ENCODE measurements at regions not wholly inside any gene's neighbourhood (a gene's known extent, or its start where the extent isn't known, plus 50 kb on each side); places are given as distances from the start of the nearest gene placed in this dataset.

- no peak overlapping the region for H2AFZ ChIP-seq (ENCODE audit: low read depth, low read length)
- peaks cover 5% of the 10 kb centered on the region for H3K4me1 ChIP-seq (ENCODE audit: insufficient read depth, low read length)
- no peak overlapping the region for H3K9ac ChIP-seq (ENCODE audit: low read length)
- no peak overlapping the region for H3K4me3 Mint-ChIP-seq (ENCODE audit: unreplicated experiment)
- H3K9me3 Mint-ChIP-seq (ENCODE audit: unreplicated experiment): peaks cover 6% of the 10 kb centered on the region
- TF ChIP-seq, protein P1, sequence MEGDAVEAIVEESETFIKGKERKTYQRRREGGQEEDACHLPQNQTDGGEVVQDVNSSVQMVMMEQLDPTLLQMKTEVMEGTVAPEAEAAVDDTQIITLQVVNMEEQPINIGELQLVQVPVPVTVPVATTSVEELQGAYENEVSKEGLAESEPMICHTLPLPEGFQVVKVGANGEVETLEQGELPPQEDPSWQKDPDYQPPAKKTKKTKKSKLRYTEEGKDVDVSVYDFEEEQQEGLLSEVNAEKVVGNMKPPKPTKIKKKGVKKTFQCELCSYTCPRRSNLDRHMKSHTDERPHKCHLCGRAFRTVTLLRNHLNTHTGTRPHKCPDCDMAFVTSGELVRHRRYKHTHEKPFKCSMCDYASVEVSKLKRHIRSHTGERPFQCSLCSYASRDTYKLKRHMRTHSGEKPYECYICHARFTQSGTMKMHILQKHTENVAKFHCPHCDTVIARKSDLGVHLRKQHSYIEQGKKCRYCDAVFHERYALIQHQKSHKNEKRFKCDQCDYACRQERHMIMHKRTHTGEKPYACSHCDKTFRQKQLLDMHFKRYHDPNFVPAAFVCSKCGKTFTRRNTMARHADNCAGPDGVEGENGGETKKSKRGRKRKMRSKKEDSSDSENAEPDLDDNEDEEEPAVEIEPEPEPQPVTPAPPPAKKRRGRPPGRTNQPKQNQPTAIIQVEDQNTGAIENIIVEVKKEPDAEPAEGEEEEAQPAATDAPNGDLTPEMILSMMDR (IDR thresholded peaks at IDR 0.05; ENCODE audit: insufficient read depth, low read depth, low read length): no peak
- no peak for DNase-seq (ENCODE audit: low read depth)
- no peaks in the 10 kb centered on the region for H3K27me3 ChIP-seq (ENCODE audit: insufficient read depth, low read length)
- H3K9me3 ChIP-seq (ENCODE audit: insufficient read depth, low read depth, low read length): peaks cover 2% of the 10 kb centered on the region
- no peaks in the 10 kb centered on the region for H3K27me3 Mint-ChIP-seq (ENCODE audit: low read depth, unreplicated experiment)
- H3K79me2 ChIP-seq (ENCODE audit: insufficient read depth, low read length): no peaks in the 10 kb centered on the region
- H3K4me1 Mint-ChIP-seq (ENCODE audit: low read depth, unreplicated experiment): peaks cover 3% of the 10 kb centered on the region
- H4K20me1 ChIP-seq (ENCODE audit: insufficient read depth, low read length): no peaks in the 10 kb centered on the region
- FAIRE-seq: no peak
- H3K4me3 ChIP-seq (ENCODE audit: insufficient read depth, low read depth, low read length): no peak overlapping the region
- H3K27ac ChIP-seq (ENCODE audit: low read depth, low read length): no peak overlapping the region
- H3K4me2 ChIP-seq (ENCODE audit: low read length): no peak overlapping the region
- H3K36me3 ChIP-seq (ENCODE audit: insufficient read depth, low read length): no peaks in the 10 kb centered on the region
- H3K27ac Mint-ChIP-seq (ENCODE audit: unreplicated experiment): no peak overlapping the region
- peaks cover 10% of the 10 kb centered on the region for H3K36me3 Mint-ChIP-seq (ENCODE audit: low read depth, unreplicated experiment)
These were observed 107.1 kb downstream of the DISP1 start for GRCh38 chr1:222921945-222922344.

DNA sequence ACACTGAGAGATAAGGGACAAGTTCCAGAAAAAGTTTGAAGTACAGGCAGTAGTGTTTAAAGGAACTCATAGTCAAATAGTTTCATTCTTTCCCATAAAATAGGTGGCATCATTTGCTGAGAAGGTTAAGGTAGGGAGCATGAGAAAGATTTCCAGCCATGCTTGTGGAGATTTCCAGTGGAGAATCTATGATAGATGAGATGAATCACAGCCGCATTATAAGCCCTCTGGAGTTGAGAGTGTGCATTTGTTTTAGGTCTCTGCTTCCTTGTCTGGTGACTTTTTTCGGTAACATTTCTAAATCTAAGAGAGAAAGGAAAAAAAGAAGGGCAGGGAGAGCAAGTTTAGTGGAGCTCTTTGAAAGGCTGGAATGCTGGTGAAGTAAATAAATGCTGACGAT is 108.7 kb downstream of the DISP1 start:
- Histone ChIP-seq H3K79me2 (ENCODE audit: insufficient read depth, low read length) (no peaks in the 10 kb centered on the region), H3K27me3 (ENCODE audit: insufficient read depth, low read length) (no peaks in the 10 kb centered on the region), H3K9ac (ENCODE audit: low read length) (no peak overlapping the region), H3K9me3 (ENCODE audit: insufficient read depth, low read depth, low read length) (no peaks in the 10 kb centered on the region), H4K20me1 (ENCODE audit: insufficient read depth, low read length) (no peaks in the 10 kb centered on the region), H3K27ac (ENCODE audit: low read depth, low read length) (no peak overlapping the region), H3K4me3 (ENCODE audit: insufficient read depth, low read depth, low read length) (no peak overlapping the region), H3K4me2 (ENCODE audit: low read length) (no peak overlapping the region), H3K4me1 (ENCODE audit: insufficient read depth, low read length) (peaks cover 9% of the 10 kb centered on the region), H2AFZ (ENCODE audit: low read depth, low read length) (no peak overlapping the region), H3K36me3 (ENCODE audit: insufficient read depth, low read length) (no peaks in the 10 kb centered on the region)
- no peaks in the 10 kb centered on the region for H3K9me3 Mint-ChIP-seq (ENCODE audit: unreplicated experiment)
- DNase-seq (ENCODE audit: low read depth): peak; percentile 27
- H3K27ac Mint-ChIP-seq (ENCODE audit: unreplicated experiment): no peak overlapping the region
- H3K4me1 Mint-ChIP-seq (ENCODE audit: low read depth, unreplicated experiment): peaks cover 4% of the 10 kb centered on the region
- no peak for FAIRE-seq
- peaks cover 3% of the 10 kb centered on the region for H3K36me3 Mint-ChIP-seq (ENCODE audit: low read depth, unreplicated experiment)
- no peaks in the 10 kb centered on the region for H3K27me3 Mint-ChIP-seq (ENCODE audit: low read depth, unreplicated experiment)
- H3K4me3 Mint-ChIP-seq (ENCODE audit: unreplicated experiment): no peak overlapping the region
- TF ChIP-seq EZH2 (IDR thresholded peaks at IDR 0.05; ENCODE audit: insufficient read depth, low read length): no peak
- TF ChIP-seq, protein P1 (IDR thresholded peaks at IDR 0.05; ENCODE audit: insufficient read depth, low read depth, low read length): no peak

- H3K27ac Mint-ChIP-seq (ENCODE audit: unreplicated experiment): no peak overlapping the region
- DNase-seq (ENCODE audit: low read depth) (no peak), FAIRE-seq (no peak)
- Histone ChIP-seq H3K4me1 (ENCODE audit: insufficient read depth, low read length) (peaks cover 9% of the 10 kb centered on the region), H4K20me1 (ENCODE audit: insufficient read depth, low read length) (no peaks in the 10 kb centered on the region), H3K4me3 (ENCODE audit: insufficient read depth, low read depth, low read length) (no peak overlapping the region), H3K36me3 (ENCODE audit: insufficient read depth, low read length) (no peaks in the 10 kb centered on the region), H2AFZ (ENCODE audit: low read depth, low read length) (no peak overlapping the region), H3K9ac (ENCODE audit: low read length) (no peak overlapping the region), H3K79me2 (ENCODE audit: insufficient read depth, low read length) (no peaks in the 10 kb centered on the region), H3K4me2 (ENCODE audit: low read length) (no peak overlapping the region), H3K27ac (ENCODE audit: low read depth, low read length) (no peak overlapping the region), H3K27me3 (ENCODE audit: insufficient read depth, low read length) (no peaks in the 10 kb centered on the region), H3K9me3 (ENCODE audit: insufficient read depth, low read depth, low read length) (no peaks in the 10 kb centered on the region)
- H3K9me3 Mint-ChIP-seq (ENCODE audit: unreplicated experiment): no peaks in the 10 kb centered on the region
- no peaks in the 10 kb centered on the region for H3K27me3 Mint-ChIP-seq (ENCODE audit: low read depth, unreplicated experiment)
- H3K4me1 Mint-ChIP-seq (ENCODE audit: low read depth, unreplicated experiment): peaks cover 8% of the 10 kb centered on the region
- H3K36me3 Mint-ChIP-seq (ENCODE audit: low read depth, unreplicated experiment): no peaks in the 10 kb centered on the region
- TF ChIP-seq, protein P1 (IDR thresholded peaks at IDR 0.05; ENCODE audit: insufficient read depth, low read depth, low read length): no peak
- TF ChIP-seq EZH2 (IDR thresholded peaks at IDR 0.05; ENCODE audit: insufficient read depth, low read length): no peak
- H3K4me3 Mint-ChIP-seq (ENCODE audit: unreplicated experiment): no peak overlapping the region
These were observed 109.4 kb downstream of the DISP1 start for GRCh38 chr1:222924136-222924706.
